HG02840 (cell line): ENCODE measurements at regions not wholly inside any gene's neighbourhood (a gene's known extent, or its start where the extent isn't known, plus 50 kb on each side); places are given as distances from the start of the nearest gene placed in this dataset.

Source experiments
- ATAC-seq: cut with Tn5 transposase; IDR thresholded peaks from one replicate; pipeline ENCODE4 v1.9.1; 2021; ENCODE audit warnings: mild to moderate bottlenecking, moderate library complexity, moderate number of reproducible peaks; ENCODE audit not compliant: unreplicated experiment, low FRiP score

- ATAC-seq, result no peak
These were observed 119.9 kb downstream of the OSR1 start for GRCh38 chr2:19238440-19239060.

DNA sequence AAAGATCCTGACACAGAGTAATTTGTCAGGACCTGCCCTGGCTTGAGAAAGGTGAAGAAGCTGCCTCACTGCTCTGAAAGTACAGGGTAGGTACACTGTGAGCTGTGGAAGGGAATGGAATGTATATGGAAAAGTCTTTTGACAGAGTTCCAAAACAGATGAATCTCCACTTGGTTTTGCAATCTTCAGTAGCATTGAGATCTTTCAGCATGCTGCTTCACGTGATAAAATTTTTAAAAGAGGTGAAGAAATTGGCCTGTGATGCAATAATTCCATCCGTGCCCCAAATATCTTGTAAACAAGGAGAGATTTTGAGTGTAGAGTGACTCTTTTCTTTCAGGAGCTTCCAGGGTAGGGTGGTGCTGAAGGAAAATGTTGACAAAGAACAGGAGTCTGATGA is 123.1 kb downstream of the OSR1 start:
- no peak for ATAC-seq

DNA sequence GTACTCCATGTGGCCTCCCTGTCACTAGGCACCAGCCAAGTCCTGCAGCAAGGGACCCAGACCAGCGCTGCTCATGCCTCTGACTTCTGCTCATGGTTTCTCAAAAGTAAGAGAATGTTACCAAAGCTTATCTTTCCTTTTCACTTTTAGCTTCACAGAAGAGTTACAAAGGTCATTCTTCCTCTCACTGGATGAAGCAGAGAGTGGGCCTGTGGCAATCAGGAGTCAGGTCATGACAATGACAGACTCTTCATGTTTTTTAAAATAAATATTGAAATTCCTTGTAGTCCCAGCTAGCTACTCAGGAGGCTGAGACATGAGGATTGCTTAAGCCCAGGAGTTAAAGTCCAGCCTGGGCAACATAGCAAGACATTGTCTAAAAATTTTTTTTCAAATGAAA is 126.1 kb downstream of the OSR1 start:
- no peak for ATAC-seq

GRCh38 chr2:19231625-19232024 is 126.8 kb downstream of the OSR1 start:
- ATAC-seq, result no peak

DNA sequence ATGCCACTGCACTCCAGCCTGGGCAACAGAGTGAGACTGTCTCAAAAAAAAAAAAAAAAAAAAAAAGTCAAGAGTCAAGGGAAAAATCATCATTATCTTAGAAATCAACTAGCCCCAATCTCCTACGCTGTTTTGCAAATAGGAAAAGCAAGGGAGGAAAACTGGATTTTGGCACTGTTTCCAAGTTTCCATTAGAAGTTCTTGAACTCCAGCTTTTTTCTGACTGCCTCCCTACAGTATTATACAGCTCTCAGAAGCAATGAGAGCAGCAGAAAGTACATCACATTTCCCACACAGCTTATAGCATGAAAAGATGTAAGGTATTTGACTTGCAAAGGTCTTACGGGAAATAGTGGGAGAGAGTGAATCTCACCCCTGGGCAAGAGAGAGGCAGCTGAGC is 127.8 kb downstream of the OSR1 start:
- no peak for ATAC-seq

- ATAC-seq, result no peak
These were observed 129.7 kb downstream of the OSR1 start for GRCh38 chr2:19228715-19229114.

DNA sequence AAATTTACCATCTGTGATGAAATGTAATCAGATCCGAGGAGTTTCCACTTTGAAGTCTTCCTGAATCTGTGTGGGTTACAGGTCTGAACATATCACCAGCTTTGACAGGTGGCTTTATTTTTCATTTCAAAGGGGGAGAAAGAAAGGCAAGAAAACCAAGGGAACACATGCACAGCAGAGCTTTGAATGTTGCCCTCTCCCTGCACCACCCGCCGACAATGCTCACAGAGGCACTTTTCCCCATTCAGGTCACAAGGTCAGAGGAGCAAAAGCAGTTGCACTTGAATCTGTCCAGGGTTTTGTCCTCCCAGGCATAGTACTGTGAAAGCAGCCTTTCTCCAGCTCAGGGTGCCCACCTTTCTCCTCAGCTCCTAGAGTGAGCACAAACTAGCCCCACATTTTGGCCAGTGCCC is 130.2 kb downstream of the OSR1 start:
- ATAC-seq, result no peak

DNA sequence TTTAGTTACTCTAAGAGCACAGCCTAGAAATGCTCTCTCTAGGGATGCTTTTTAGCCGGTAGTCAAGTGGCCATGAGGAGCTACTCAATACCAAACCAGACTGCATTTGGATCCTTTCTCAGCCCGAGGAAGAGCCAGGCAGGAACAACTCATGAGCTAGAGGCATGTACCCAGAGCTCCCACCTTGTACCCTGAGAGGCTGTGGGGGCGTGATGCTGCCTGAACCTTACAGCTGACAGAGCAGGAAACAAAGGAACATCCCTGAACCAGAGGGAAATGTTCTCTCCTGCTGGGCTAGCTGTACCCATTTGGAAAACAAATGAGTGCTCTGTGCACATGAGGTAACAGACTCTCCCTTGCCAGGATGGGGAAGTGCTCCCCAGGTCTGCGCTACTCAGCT is 131.6 kb downstream of the OSR1 start:
- no peak for ATAC-seq

DNA sequence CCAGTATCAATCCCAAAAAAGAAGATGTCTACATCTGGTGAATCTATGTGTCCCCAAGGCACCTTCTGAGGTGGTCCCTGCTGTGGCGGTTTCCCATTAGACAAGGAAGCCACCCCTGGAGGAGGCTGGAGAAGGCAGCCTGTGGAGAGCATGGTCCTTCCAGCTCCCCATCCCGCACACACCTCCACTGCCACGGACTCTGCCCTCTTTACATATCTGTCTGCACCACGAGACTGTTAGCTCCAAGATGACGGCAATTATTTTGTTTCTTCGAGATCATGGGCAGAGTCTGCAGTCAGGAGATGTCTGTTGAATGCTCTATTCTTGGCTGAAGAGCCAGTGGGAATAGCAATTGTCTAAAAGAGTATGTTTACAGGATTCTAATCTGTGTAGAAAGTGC is 132.0 kb downstream of the OSR1 start:
- no peak for ATAC-seq

- no peak for ATAC-seq
These were observed 132.5 kb downstream of the OSR1 start for GRCh38 chr2:19225931-19226330.

GRCh38 chr2:19225126-19225525 is 133.3 kb downstream of the OSR1 start:
- ATAC-seq, result no peak

DNA sequence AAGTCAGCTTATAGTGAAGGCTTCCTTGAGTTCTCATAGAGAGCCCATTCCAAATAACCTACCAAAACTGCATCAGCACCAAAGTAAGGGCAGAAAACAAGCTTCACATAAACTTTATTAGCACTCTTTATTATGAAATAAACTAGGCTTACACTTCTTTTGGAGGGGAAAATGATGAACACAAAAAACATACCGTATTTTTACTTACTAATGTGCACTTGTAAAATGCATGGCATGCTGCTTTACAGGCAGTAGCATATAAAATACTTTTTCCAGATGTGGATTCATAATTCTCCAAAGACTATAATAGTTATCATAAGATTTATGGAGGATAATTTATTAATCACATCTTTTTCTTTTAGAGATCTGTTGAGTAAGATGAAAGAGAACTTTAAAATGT is 133.9 kb downstream of the OSR1 start:
- no peak for ATAC-seq

DNA sequence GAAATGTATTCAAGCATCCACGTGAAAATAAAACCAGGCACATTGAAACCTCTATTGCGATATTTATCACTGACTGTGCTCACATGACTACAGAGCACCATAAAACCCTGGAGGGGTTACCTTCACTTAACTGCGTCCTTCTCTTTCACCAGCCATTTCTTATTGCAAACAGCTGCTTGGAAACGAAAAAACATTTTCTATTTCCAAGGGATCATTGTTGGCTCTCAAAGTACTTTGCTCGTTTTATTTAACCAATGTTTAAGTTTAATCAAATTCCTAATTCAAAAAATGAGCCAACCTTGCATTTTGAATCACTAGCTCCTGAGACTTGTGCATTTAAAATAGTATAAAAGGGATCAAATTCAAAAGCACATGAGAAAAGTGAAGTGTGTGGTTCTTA is 134.4 kb downstream of the OSR1 start:
- ATAC-seq, result no peak

DNA sequence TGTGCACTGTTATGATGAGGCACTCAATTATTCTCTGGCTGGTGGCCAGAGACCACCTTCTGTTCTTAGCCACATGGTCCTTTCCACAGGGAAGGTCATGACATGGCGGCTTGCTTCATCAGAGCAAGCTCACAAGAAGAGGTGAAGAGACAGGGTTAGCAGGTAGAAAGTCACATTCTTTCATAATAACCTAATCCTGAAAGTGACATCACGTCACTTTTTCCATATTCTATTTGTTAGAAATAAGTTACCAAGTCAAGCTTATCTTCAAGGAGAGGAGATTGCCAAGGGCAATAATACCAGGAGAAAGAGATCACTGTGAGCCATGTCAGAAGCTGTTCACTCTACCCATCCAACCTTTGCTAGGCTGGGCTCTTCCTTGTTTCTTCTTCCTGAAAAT is 139.4 kb downstream of the OSR1 start:
- no peak for ATAC-seq

- ATAC-seq, result no peak
These were observed 140.3 kb downstream of the OSR1 start for GRCh38 chr2:19218166-19218565.

- ATAC-seq, result no peak
These were observed 141.5 kb downstream of the OSR1 start for GRCh38 chr2:19216676-19217602.

- no peak for ATAC-seq
These were observed 142.2 kb downstream of the OSR1 start for GRCh38 chr2:19216238-19216637.

DNA sequence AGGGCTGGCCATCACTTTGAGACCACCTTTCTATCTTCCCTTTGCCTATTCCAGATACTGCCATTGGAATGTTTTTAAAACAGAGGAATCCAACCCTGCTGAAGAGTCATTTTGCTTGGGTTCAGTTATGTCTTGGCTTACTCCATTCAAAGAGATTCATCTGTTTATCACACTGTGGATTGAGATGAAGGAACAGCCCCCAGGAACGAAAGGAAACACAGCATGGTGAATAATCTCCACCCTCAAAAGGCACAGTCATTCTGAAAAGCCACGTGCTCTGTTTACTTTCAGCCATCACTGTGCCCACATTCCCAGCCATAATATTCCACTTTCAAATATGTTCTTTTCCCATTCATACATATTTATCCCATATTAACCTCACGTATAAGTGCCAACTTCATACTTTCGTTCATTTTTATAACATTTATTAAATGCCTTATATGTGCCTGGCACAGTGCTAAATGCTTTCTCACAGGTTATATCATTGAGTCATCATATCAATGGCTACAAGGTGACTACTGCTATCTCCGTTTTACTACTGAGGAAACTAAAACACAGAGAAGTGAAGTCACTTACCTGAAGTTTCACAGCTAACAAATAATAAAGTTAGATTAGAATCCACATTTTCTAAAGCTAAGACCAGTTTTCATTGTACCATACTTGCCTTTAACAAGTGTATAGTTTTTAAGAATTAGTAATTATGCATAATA is 143.6 kb downstream of the OSR1 start:
- no peak for ATAC-seq

GRCh38 chr2:19209575-19210341 is 148.7 kb downstream of the OSR1 start:
- ATAC-seq, result no peak

DNA sequence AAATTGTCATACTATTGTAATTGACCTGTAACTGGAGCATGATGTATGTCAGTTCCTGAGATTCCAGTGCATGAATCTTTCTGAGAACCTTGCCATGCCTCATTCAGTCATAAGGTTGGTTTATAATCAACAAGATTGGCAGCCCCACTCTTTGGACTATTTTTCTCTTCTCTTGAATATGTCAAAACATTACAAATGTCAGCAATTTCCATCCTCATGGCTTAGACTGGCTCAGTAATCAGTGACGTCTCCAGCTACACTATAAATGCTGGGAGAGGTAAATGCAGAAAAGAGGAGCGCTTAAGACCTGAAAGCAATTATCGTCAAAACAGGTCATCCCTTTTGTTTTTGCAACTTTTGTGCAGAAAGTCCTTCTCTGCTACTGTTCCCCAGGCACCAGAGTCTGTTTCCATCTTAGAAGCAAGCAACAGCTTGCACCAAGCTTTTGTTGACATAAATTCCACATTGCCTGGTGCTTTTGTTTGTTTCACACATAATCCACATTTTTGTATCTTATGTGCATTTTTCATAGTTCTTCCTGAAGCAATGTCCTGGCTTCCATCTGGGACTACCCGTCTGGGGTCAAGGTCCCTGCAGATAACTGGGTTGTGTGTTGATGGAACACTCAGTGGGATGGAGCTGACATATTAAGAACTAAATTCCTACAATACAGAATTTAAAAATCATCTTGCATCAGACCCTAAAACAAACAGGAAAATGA is 149.8 kb downstream of the OSR1 start:
- no peak for ATAC-seq
